ENCODE measurements at regions not wholly inside any gene's neighbourhood (a gene's known extent, or its start where the extent isn't known, plus 50 kb on each side); places are given as distances from the start of the nearest gene placed in this dataset.

DNA sequence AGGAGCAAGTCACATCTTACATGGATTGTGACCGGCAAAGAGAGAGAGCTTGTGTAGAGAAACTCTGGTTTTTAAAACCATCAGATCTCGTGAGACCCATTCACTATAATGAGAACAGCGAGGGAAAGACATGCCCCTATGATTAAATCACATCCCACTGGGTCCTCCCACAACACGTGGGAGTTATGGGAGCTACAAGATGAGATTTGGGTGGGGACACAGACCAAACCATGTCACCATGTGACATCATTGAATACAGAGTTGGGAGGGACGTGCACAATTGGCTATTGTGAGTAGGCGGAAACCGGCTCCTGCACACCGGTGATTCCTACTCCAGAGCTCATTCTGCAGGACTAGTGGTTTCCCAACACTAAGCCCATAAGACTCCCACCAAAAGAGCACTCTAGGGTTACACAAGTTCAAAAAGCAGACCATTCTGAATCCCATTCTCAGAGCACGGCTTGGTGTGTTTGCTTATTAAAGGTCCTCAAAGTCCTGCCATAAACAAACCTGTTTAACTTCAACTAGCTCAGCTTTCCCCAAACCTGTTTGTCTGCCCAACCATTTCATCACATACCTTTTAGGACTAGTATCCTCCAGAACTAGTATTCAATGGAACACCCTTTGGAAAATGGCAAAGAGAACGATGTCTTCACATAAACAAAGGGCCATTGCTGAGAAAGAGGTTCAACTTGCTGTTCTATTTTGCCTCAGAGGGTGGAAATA is 167.6 kb downstream of the TLE3 start:
- WGBS, 2 donors = 82 to 83% methylated on average over 10 of the region's 10 CpGs
- no peaks in the 10 kb centered on the region for H3K36me3 ChIP-seq
- H3K4me3 ChIP-seq = no peak overlapping the region
- TF ChIP-seq EP300 (IDR thresholded peaks at IDR 0.05) (no peak), POLR2A (IDR thresholded peaks at IDR 0.05) (no peak)
- TF ChIP-seq, protein P1, sequence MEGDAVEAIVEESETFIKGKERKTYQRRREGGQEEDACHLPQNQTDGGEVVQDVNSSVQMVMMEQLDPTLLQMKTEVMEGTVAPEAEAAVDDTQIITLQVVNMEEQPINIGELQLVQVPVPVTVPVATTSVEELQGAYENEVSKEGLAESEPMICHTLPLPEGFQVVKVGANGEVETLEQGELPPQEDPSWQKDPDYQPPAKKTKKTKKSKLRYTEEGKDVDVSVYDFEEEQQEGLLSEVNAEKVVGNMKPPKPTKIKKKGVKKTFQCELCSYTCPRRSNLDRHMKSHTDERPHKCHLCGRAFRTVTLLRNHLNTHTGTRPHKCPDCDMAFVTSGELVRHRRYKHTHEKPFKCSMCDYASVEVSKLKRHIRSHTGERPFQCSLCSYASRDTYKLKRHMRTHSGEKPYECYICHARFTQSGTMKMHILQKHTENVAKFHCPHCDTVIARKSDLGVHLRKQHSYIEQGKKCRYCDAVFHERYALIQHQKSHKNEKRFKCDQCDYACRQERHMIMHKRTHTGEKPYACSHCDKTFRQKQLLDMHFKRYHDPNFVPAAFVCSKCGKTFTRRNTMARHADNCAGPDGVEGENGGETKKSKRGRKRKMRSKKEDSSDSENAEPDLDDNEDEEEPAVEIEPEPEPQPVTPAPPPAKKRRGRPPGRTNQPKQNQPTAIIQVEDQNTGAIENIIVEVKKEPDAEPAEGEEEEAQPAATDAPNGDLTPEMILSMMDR (IDR thresholded peaks at IDR 0.05) = no peak
- H3K9me3 ChIP-seq = peaks cover 0 to 38% (median 1%) of the 10 kb centered on the region in 4 donors
- DNase-seq (ENCODE audit: low spot score in 2 of 2) = no peak
- H3K4me1 ChIP-seq = no peaks in the 10 kb centered on the region
- no peak overlapping the region for H3K27ac ChIP-seq
- no peaks in the 10 kb centered on the region for H3K27me3 ChIP-seq

DNA sequence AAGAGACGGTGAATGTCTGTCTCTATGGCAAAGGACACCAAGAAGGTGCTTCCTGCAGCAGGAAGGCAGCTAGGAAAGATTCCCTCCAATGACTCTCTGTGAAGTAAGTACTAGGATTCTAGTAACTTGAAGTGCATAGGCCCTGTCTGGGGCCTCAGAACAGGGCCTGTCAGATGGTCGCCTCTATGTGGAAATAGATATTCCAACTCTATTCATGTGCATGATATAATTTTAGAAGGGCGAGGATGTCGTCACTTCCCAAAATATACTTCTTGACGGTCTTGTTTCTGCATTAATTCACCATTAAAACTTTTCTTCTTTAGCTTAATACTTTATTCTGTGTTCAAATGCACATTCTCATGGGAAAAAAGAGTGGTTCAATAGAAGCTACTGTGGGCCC is 167.0 kb downstream of the TLE3 start:
- no peaks in the 10 kb centered on the region for H3K36me3 ChIP-seq
- DNase-seq (ENCODE audit: low spot score in 2 of 2) = no peak
- H3K4me1 ChIP-seq = no peaks in the 10 kb centered on the region
- TF ChIP-seq POLR2A (IDR thresholded peaks at IDR 0.05) = no peak
- no peak for TF ChIP-seq EP300 (IDR thresholded peaks at IDR 0.05)
- TF ChIP-seq, protein P1 (IDR thresholded peaks at IDR 0.05) = no peak
- H3K27me3 ChIP-seq = no peaks in the 10 kb centered on the region
- H3K4me3 ChIP-seq = no peak overlapping the region
- 84 to 89% methylated on average over 5 of the region's 5 CpGs for WGBS, 2 donors
- H3K9me3 ChIP-seq = peaks cover 0 to 38% (median 4%) of the 10 kb centered on the region in 4 donors
- H3K27ac ChIP-seq = no peak overlapping the region

DNA sequence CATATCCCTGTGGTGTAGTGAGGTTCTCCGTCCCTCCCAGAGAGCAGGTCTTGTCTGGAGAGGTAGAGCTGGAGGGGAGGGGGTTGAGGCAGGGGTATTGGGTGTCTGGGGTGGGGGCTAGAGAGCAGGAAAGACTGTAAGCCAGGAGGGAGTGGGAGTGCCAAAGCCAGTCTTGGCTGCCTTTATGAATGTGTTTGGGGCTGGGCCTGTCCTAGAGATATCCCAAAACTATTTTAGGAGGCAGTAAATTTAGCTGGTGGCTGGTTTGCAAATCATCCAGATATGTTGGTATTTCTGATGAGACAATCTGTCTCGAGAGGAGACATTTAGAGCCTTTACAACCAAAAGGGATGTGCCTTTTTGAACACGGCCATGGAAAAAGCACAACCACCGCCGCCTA is 166.6 kb downstream of the TLE3 start:
- H3K27ac ChIP-seq = no peak overlapping the region
- H3K4me1 ChIP-seq = no peaks in the 10 kb centered on the region
- no peak for TF ChIP-seq POLR2A (IDR thresholded peaks at IDR 0.05)
- TF ChIP-seq, protein P1 (IDR thresholded peaks at IDR 0.05) = no peak
- H3K4me3 ChIP-seq = no peak overlapping the region
- H3K9me3 ChIP-seq = peaks cover 0 to 38% (median 6%) of the 10 kb centered on the region in 4 donors
- no peaks in the 10 kb centered on the region for H3K27me3 ChIP-seq
- no peaks in the 10 kb centered on the region for H3K36me3 ChIP-seq
- DNase-seq (ENCODE audit: low spot score in 2 of 2) = no peak
- 85 to 90% methylated on average over 5 of the region's 5 CpGs for WGBS, 2 donors

- no peak for DNase-seq (ENCODE audit: low spot score in 2 of 2)
- no peak overlapping the region for H3K27ac ChIP-seq
- H3K36me3 ChIP-seq = no peaks in the 10 kb centered on the region
- no peaks in the 10 kb centered on the region for H3K27me3 ChIP-seq
- TF ChIP-seq EP300 (IDR thresholded peaks at IDR 0.05) = no peak
- TF ChIP-seq POLR2A (IDR thresholded peaks at IDR 0.05) = no peak
- TF ChIP-seq, protein P1 (IDR thresholded peaks at IDR 0.05) = no peak
- 83 to 86% methylated on average over 4 of the region's 4 CpGs for WGBS, 2 donors
- H3K4me3 ChIP-seq = no peak overlapping the region
- peaks cover 0 to 23% (median 7%) of the 10 kb centered on the region in 4 donors for H3K9me3 ChIP-seq
- no peaks in the 10 kb centered on the region for H3K4me1 ChIP-seq
Measured at GRCh38 chr15:69934607-69935006, 163.1 kb downstream of the TLE3 start.

GRCh38 chr15:69939513-69940440 is 157.9 kb downstream of the TLE3 start:
- TF ChIP-seq EP300 (IDR thresholded peaks at IDR 0.05) (no peak), POLR2A (IDR thresholded peaks at IDR 0.05) (no peak)
- TF ChIP-seq, protein P1 (IDR thresholded peaks at IDR 0.05) = no peak
- no peak for DNase-seq (ENCODE audit: low spot score in 2 of 2)

More at GRCh38 chr15:69939513-69940440, 157.9 kb downstream of the TLE3 start:
- Histone ChIP-seq H3K4me1 (no peaks in the 10 kb centered on the region), H3K27ac (no peak overlapping the region), H3K27me3 (no peaks in the 10 kb centered on the region), H3K36me3 (no peaks in the 10 kb centered on the region), H3K4me3 (no peak overlapping the region), H3K9me3 (peaks cover 0 to 14% (median 7%) of the 10 kb centered on the region in 4 donors)
- whole genome bisulfite sequencing, 2 donors = 50 to 63% methylated on average over 7 of the region's 7 CpGs

Measured in tibial nerve (tissue), 4 donors.